Cardiac fibroblast (primary cell): ENCODE measurements at regions not wholly inside any gene's neighbourhood (a gene's known extent, or its start where the extent isn't known, plus 50 kb on each side); places are given as distances from the start of the nearest gene placed in this dataset.
A peak's percentile ranks its signal among the peaks of the same experiment; 100 is the strongest.
"Not testable (repeated sequence)": the region's sequence is repeated elsewhere in the genome, so short reads cannot be mapped to it uniquely, and the experiment has no call there.

Experiments used
- DNase-seq, 2 donors: peaks; one replicate each; pipeline versions ENCODE4 v3.0.0 to v3.0.0-alpha.2; 2010; ENCODE audit warnings: low read depth in 2 of 2
- H3K4me3 ChIP-seq, 2 donors: replicated peaks in 1 of 2; 1 replicate in 1 of 2; 2 replicates in 1 of 2; pipeline ENCODE4 v1.5.1; 2011; ENCODE audit warnings: low read depth in 2 of 2, low read length in 2 of 2, mild to moderate bottlenecking in 2 of 2, moderate library complexity in 1 of 2
- CTCF ChIP-seq: IDR thresholded peaks from one replicate; pipeline ENCODE4 v1.5.1; 2011; ENCODE audit warnings: low read depth, mild to moderate bottlenecking, low read length, inconsistent platforms

DNA sequence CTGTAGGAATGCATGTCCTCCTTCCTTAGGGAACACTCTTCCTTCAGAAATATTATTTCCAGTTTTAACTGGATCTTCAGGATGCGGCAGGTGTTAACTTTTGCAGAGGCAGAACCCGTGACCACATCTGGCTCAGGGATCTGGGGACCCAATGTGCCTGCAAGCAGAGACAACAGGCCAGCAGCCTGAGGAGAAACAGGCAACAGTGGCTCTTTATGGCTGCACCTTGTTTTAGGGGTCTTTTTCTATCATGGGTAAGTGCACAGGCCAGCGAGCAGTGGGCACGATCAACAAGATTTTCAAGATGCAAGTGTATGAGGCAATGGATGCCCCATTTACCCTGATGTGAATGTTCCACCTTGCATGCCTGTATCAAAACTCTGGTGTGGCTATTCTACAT is 497.5 kb upstream of the KLF6 start:
- DNase-seq = no peak
- TF ChIP-seq CTCF = no peak
- H3K4me3 ChIP-seq = no peak overlapping the region

- DNase-seq = peak in 1 of 2 donors; percentile 58
- no peak overlapping the region for H3K4me3 ChIP-seq
- TF ChIP-seq CTCF = no peak
Measured at GRCh38 chr10:4281190-4281825, 496.3 kb upstream of the KLF6 start.

- no peak for TF ChIP-seq CTCF
- peak; percentile 58 to 77 for DNase-seq
- H3K4me3 ChIP-seq = no peak overlapping the region
Measured at GRCh38 chr10:4280461-4281189, 495.6 kb upstream of the KLF6 start.

DNA sequence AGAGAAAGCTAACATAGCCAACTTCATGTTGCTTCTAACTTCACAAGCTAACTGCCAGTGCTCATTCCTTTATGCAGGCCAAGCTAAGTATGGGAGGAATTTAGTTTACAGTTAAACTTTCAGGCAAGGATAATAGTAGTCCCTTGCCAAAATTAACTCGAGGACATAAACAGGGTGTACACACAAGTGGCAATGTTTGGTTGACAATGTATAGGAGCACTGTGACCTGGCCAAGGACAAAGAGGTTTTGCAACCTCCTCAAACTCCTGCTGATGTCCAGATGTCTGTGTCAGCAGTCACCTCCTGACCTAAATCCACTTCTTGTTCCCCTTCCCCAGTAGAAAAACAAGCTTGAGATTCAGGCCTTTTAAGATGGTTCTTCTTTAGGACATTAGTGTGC is 494.6 kb upstream of the KLF6 start:
- no peak overlapping the region for H3K4me3 ChIP-seq
- peak in 1 of 2 donors; percentile 38 for DNase-seq
- TF ChIP-seq CTCF = no peak

DNA sequence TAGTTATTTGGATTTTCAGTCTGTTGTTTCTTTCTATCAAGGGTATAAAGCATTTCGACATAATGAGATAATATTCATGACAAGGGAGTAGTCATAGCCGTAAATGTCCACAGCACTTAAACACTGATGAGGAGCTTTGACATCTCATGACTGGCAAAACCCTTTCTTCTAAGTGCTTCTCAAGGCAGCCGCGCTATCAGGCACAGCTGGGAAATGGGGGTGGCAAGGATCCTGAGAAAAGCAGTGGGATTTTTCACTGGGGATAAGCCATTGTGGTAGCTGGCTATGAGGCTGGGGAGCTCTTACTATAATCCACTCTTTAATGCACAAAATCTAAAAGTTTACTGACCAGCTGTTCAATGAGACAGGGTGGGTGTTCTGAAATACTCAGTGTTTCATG is 493.2 kb upstream of the KLF6 start:
- no peak for TF ChIP-seq CTCF
- H3K4me3 ChIP-seq = no peak overlapping the region
- peak in 1 of 2 donors; percentile 48 for DNase-seq

DNA sequence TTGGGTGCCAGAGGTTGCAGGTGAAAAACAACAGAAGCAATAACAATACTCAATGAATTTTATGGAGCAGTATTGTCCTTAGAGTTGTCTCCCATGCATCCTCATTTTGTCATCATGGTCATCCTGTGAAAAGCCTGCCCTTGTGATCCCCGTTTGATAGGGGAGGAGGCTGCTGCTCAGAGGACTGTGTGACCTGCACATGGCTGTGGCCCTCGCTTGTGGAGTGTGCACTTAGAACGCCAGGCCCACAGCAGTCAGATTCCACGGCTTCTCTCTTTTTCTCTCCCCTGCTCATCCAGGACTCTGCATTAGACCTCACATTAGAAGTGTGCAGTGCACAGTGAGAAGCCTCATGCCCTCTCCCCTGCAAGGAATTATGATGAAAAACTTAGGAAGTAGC is 491.1 kb upstream of the KLF6 start:
- DNase-seq = no peak
- no peak for TF ChIP-seq CTCF
- H3K4me3 ChIP-seq = no peak overlapping the region

- not testable (repeated sequence) for DNase-seq
Measured at GRCh38 chr10:4274671-4275070, 489.7 kb upstream of the KLF6 start.

More at GRCh38 chr10:4274671-4275070, 489.7 kb upstream of the KLF6 start:
- not testable (repeated sequence) for H3K4me3 ChIP-seq
